H1 (cell line): ENCODE measurements at regions not wholly inside any gene's neighbourhood (a gene's known extent, or its start where the extent isn't known, plus 50 kb on each side); places are given as distances from the start of the nearest gene placed in this dataset.

Experiments
- EZH2 ChIP-seq: fragments of 200-600 bp; sonication (generic); IDR thresholded peaks from 2 replicates; pipeline ENCODE4 v1.7.1; 2012; ENCODE audit warnings: low read depth, mild to moderate bottlenecking, moderate library complexity, low read length, inconsistent platforms; ENCODE audit not compliant: severe bottlenecking
- HDAC6 ChIP-seq: IDR thresholded peaks from one replicate; pipeline ENCODE4 v1.7.1; 2012; ENCODE audit warnings: low read depth, mild to moderate bottlenecking, inconsistent platforms, low read length, moderate library complexity
- JUND ChIP-seq: IDR thresholded peaks from 2 replicates; pipeline ENCODE4 v1.6.1; 2011; ENCODE audit warnings: mild to moderate bottlenecking, improper control_type of control experiment, low read length
- SIX5 ChIP-seq: IDR thresholded peaks from 2 replicates; pipeline ENCODE4 v1.6.1; 2011; ENCODE audit warnings: mild to moderate bottlenecking, low read depth, low read length
- SRF ChIP-seq: IDR thresholded peaks from 2 replicates; pipeline ENCODE4 v1.6.1; 2011; ENCODE audit warnings: mild to moderate bottlenecking, low read depth, low read length, moderate library complexity
- TF ChIP-seq, protein P1 (sequence below): IDR thresholded peaks from 2 replicates; pipeline ENCODE4 v1.6.1; 2012; ENCODE audit warnings: inconsistent platforms

DNA sequence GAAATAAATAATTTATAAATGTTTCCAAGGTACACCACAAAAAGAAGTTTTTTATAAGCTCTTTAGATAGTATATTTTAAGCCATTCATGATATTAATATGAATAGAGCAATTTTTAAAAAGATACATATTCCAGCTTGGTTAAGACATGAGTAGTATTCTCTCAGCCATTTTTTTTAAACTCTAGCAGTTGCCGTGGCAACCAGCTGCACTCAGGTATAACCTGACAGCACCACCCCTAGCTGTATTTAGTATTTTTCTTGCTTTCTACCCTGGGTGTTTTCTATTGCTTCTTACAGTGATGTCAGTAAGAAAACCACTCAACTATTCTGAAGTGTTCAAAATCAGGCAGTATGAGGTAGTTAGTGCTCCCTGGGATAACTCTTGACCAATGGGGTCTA, 496.3 kb upstream of the CNTN3 start (continued):
- TF ChIP-seq, protein P1, sequence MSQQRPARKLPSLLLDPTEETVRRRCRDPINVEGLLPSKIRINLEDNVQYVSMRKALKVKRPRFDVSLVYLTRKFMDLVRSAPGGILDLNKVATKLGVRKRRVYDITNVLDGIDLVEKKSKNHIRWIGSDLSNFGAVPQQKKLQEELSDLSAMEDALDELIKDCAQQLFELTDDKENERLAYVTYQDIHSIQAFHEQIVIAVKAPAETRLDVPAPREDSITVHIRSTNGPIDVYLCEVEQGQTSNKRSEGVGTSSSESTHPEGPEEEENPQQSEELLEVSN = no peak
- no peak for TF ChIP-seq SIX5
- TF ChIP-seq EZH2 = no peak
- TF ChIP-seq HDAC6 = no peak
- TF ChIP-seq JUND = no peak
- TF ChIP-seq SRF = no peak
